DND-41 (cell line): ENCODE measurements at regions not wholly inside any gene's neighbourhood (a gene's known extent, or its start where the extent isn't known, plus 50 kb on each side); places are given as distances from the start of the nearest gene placed in this dataset.

Experiments
- EZH2 ChIP-seq: IDR thresholded peaks from 3 replicates; pipeline ENCODE4 v1.6.1; 2012; ENCODE audit warnings: borderline replicate concordance, low read depth, mild to moderate bottlenecking, moderate library complexity, low read length, inconsistent platforms; ENCODE audit not compliant: severe bottlenecking
- TF ChIP-seq, protein P1 (sequence below): IDR thresholded peaks from 2 replicates; pipeline ENCODE4 v1.5.1; 2012; ENCODE audit warnings: borderline replicate concordance, low read length, moderate library complexity, mild to moderate bottlenecking; ENCODE audit not compliant: poor library complexity, severe bottlenecking; ENCODE audit errors: extremely low read depth

- TF ChIP-seq, protein P1, sequence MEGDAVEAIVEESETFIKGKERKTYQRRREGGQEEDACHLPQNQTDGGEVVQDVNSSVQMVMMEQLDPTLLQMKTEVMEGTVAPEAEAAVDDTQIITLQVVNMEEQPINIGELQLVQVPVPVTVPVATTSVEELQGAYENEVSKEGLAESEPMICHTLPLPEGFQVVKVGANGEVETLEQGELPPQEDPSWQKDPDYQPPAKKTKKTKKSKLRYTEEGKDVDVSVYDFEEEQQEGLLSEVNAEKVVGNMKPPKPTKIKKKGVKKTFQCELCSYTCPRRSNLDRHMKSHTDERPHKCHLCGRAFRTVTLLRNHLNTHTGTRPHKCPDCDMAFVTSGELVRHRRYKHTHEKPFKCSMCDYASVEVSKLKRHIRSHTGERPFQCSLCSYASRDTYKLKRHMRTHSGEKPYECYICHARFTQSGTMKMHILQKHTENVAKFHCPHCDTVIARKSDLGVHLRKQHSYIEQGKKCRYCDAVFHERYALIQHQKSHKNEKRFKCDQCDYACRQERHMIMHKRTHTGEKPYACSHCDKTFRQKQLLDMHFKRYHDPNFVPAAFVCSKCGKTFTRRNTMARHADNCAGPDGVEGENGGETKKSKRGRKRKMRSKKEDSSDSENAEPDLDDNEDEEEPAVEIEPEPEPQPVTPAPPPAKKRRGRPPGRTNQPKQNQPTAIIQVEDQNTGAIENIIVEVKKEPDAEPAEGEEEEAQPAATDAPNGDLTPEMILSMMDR = no peak
- TF ChIP-seq EZH2 = no peak
These were observed 52.6 kb upstream of the GCM1 start for GRCh38 chr6:53201270-53201669.
